Natural killer cell (primary cell): ENCODE measurements at regions not wholly inside any gene's neighbourhood (a gene's known extent, or its start where the extent isn't known, plus 50 kb on each side); places are given as distances from the start of the nearest gene placed in this dataset.

ENCODE experiments used
- ATAC-seq, 3 donors: fragments of 150-1000 bp in 2 of 3; fragments of 200-7000 bp in 1 of 3; cut with Tn5 transposase; 1 replicate in 1 of 3; 2 replicates in 2 of 3; pipeline ENCODE4 v1.10.0; 2021; ENCODE audit warnings: mild to moderate bottlenecking in 2 of 3, moderate library complexity in 2 of 3
- DNase-seq, 2 donors: peaks; one replicate each; pipeline versions ENCODE4 v3.0.0 to v3.0.0-alpha.2; 2013 to 2021; ENCODE audit warnings: mixed read lengths in 1 of 2
- H3K27ac ChIP-seq: one replicate; pipeline ENCODE4 v1.5.1; 2013; ENCODE audit warnings: mild to moderate bottlenecking, low read length
- H3K27me3 ChIP-seq: one replicate; pipeline ENCODE4 v1.6.1; 2013; ENCODE audit warnings: low read length; ENCODE audit not compliant: control insufficient read depth, insufficient read depth
- H3K36me3 ChIP-seq: one replicate; pipeline ENCODE4 v1.6.1; 2013; ENCODE audit warnings: low read length; ENCODE audit not compliant: control insufficient read depth, insufficient read depth
- H3K4me1 ChIP-seq: one replicate; pipeline ENCODE4 v1.6.1; 2013; ENCODE audit warnings: low read length; ENCODE audit not compliant: control insufficient read depth, insufficient read depth
- H3K4me3 ChIP-seq: one replicate; pipeline ENCODE4 v1.5.1; 2013; ENCODE audit warnings: low read length
- H3K9me3 ChIP-seq: one replicate; pipeline ENCODE4 v1.6.1; 2013; ENCODE audit warnings: low read length; ENCODE audit not compliant: control insufficient read depth, insufficient read depth
- H3K27ac Mint-ChIP-seq, 2 donors: one replicate each; pipeline ENCODE4 v1.8.0; 2022; ENCODE audit warnings: mild to moderate bottlenecking in 2 of 2, mixed read lengths in 2 of 2, moderate library complexity in 1 of 2
- H3K27me3 Mint-ChIP-seq, 2 donors: one replicate each; pipeline ENCODE4 v1.8.0; 2022; ENCODE audit warnings: low read depth in 2 of 2, mixed read lengths in 2 of 2
- H3K36me3 Mint-ChIP-seq: one replicate; pipeline ENCODE4 v1.8.0; 2022; ENCODE audit warnings: mixed read lengths
- H3K4me1 Mint-ChIP-seq, 2 donors: one replicate each; pipeline ENCODE4 v1.8.0; 2022; ENCODE audit warnings: mixed read lengths in 2 of 2
- H3K4me3 Mint-ChIP-seq: one replicate; pipeline ENCODE4 v1.8.0; 2022; ENCODE audit warnings: mild to moderate bottlenecking, moderate library complexity, mixed read lengths
- H3K9me3 Mint-ChIP-seq, 2 donors: one replicate each; pipeline ENCODE4 v1.8.0; 2022; ENCODE audit warnings: mixed read lengths in 2 of 2
- WGBS: methylation state at CpG from one replicate; pipeline ENCODE4 v1.1.7; 2013; ENCODE audit warnings: missing lambda C conversion rate; ENCODE audit not compliant: insufficient coverage; 5-methylcytosine and 5-hydroxymethylcytosine counted together
- intact Hi-C: fragments of 100-400 bp; cut with micrococcal nuclease; formaldehyde crosslinking; loops from one replicate; pipeline ENCODE4 v1.14.2; 2022
- TF ChIP-seq, protein P1 (sequence below): fragments of 200-600 bp; IDR thresholded peaks from one replicate; pipeline ENCODE4 v1.8.0; 2022; ENCODE audit warnings: antibody characterized with exemption

GRCh38 chr5:133881576-133882388 lies 86.6 kb downstream of the C5orf15 start:
- Histone ChIP-seq H3K27me3 (no peaks in the 10 kb centered on the region), H3K27ac (no peak overlapping the region), H3K4me1 (no peaks in the 10 kb centered on the region), H3K9me3 (no peaks in the 10 kb centered on the region), H3K36me3 (no peaks in the 10 kb centered on the region), H3K4me3 (no peak overlapping the region)
- Mint-ChIP-seq H3K27me3 (peaks cover 14 to 15% of the 10 kb centered on the region in 2 donors), H3K4me3 (no peak overlapping the region), H3K9me3 (no peaks in the 10 kb centered on the region), H3K36me3 (no peaks in the 10 kb centered on the region), H3K4me1 (no peaks in the 10 kb centered on the region), H3K27ac (no peak overlapping the region)
- intact Hi-C loops: no loop called here
- ATAC-seq: no peak
- 85% methylated on average over 13 of the region's 15 CpGs for WGBS
- TF ChIP-seq, protein P1, sequence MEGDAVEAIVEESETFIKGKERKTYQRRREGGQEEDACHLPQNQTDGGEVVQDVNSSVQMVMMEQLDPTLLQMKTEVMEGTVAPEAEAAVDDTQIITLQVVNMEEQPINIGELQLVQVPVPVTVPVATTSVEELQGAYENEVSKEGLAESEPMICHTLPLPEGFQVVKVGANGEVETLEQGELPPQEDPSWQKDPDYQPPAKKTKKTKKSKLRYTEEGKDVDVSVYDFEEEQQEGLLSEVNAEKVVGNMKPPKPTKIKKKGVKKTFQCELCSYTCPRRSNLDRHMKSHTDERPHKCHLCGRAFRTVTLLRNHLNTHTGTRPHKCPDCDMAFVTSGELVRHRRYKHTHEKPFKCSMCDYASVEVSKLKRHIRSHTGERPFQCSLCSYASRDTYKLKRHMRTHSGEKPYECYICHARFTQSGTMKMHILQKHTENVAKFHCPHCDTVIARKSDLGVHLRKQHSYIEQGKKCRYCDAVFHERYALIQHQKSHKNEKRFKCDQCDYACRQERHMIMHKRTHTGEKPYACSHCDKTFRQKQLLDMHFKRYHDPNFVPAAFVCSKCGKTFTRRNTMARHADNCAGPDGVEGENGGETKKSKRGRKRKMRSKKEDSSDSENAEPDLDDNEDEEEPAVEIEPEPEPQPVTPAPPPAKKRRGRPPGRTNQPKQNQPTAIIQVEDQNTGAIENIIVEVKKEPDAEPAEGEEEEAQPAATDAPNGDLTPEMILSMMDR: no peak
- no peak for DNase-seq

DNA sequence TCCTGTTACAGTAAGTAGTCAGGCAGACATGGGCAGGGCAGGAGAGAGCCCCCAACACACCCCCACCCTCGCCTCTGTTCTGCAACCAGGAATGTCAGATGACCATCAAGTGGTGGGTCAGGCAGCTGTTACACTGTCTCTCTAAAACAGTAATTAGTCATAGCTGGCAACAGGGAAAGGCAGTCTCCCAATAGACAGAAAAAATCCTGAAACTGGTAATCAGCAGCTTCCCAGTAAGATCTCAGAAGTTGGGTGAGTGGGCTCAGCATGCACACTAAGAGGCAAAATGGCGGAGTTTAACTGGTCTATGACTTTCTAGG lies 90.2 kb downstream of the C5orf15 start:
- 88% methylated on average over 2 of the region's 2 CpGs for WGBS
- Mint-ChIP-seq H3K4me3 (no peak overlapping the region), H3K4me1 (no peaks in the 10 kb centered on the region), H3K27ac (no peak overlapping the region), H3K36me3 (no peaks in the 10 kb centered on the region), H3K9me3 (no peaks in the 10 kb centered on the region), H3K27me3 (peaks cover 21 to 25% of the 10 kb centered on the region in 2 donors)
- no peak for ATAC-seq
- Histone ChIP-seq H3K27me3 (no peaks in the 10 kb centered on the region), H3K9me3 (no peaks in the 10 kb centered on the region), H3K4me1 (no peaks in the 10 kb centered on the region), H3K4me3 (no peak overlapping the region), H3K27ac (no peak overlapping the region), H3K36me3 (no peaks in the 10 kb centered on the region)
- no peak for DNase-seq
- intact Hi-C loops: no loop called here
- TF ChIP-seq, protein P1: no peak

DNA sequence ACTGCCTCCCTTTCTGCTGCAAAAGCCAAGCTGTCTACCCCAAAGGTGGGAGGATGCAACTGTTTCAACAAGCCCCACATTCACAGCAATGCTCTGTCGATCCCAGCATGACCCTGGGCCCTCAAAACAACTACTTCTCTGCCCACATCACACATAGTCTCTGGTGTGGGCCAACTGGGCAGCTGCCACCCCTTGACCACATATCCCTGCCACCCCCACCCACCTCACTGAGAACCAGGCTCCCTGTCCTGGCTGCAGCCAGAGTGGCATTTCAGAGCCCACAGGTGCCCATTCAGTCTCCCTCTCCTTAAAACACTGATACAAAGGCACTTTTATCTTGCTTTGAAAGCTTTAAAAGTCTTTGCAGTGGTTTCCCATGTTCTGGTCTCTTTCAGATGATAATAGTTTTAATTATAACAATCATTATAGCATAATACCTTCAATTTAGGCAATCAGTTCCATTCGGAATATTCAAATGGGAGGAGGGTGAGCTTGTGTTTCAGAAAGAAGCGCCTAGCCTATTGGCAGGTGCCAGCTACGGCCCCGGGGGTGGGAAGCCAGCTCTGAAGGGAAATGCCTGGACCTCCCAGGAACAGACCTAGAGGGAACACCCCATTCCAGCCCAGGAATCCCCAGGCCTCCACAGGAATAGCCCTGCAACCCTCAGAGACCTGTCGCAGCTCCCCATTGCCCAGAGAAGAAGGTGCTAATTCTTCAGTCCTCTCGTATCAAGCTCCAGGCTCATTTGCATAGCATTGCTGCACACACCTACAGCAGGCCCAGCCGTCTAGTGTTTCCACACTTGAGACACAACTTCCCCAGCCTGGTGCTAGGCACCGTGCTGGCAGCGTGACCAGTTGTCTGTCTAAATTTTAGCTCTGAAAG lies 90.8 kb downstream of the C5orf15 start:
- no peaks in the 10 kb centered on the region for H3K9me3 Mint-ChIP-seq
- H3K27ac ChIP-seq: no peak overlapping the region
- H3K4me1 ChIP-seq: no peaks in the 10 kb centered on the region
- peaks cover 28 to 31% of the 10 kb centered on the region in 2 donors for H3K27me3 Mint-ChIP-seq
- H3K4me3 ChIP-seq: no peak overlapping the region
- H3K36me3 ChIP-seq: no peaks in the 10 kb centered on the region
- no peak overlapping the region for H3K27ac Mint-ChIP-seq
- no peaks in the 10 kb centered on the region for H3K27me3 ChIP-seq
- no peak overlapping the region for H3K4me3 Mint-ChIP-seq
- ATAC-seq (no peak), DNase-seq (no peak)
- intact Hi-C loops: no loop called here
- no peaks in the 10 kb centered on the region for H3K4me1 Mint-ChIP-seq
- WGBS: 72% methylated on average over 9 of the region's 10 CpGs
- H3K9me3 ChIP-seq: no peaks in the 10 kb centered on the region
- TF ChIP-seq, protein P1: no peak
- no peaks in the 10 kb centered on the region for H3K36me3 Mint-ChIP-seq
